HEK293 (cell line): ENCODE measurements at regions not wholly inside any gene's neighbourhood (a gene's known extent, or its start where the extent isn't known, plus 50 kb on each side); places are given as distances from the start of the nearest gene placed in this dataset.
"Not testable (repeated sequence)": the region's sequence is repeated elsewhere in the genome, so short reads cannot be mapped to it uniquely, and the experiment has no call there.

Source experiments
- KLF16 ChIP-seq: fragments of 450-650 bp; formaldehyde crosslinking; IDR thresholded peaks from 2 replicates; pipeline ENCODE4 v1.5.1; 2017; ENCODE audit warnings: missing biosample characterization, missing genetic modification characterization
- ZBTB17 ChIP-seq: fragments of 450-650 bp; formaldehyde crosslinking; IDR thresholded peaks from 2 replicates; pipeline ENCODE4 v1.5.1; 2016; ENCODE audit warnings: missing biosample characterization, missing genetic modification characterization
- ZNF132 ChIP-seq: fragments of 450-650 bp; formaldehyde crosslinking; IDR thresholded peaks from 2 replicates; pipeline ENCODE4 v1.5.1; 2017; ENCODE audit warnings: missing biosample characterization, missing genetic modification characterization, borderline replicate concordance
- ZNF416 ChIP-seq: fragments of 450-650 bp; formaldehyde crosslinking; IDR thresholded peaks from 2 replicates; pipeline ENCODE4 v1.5.1; 2016; ENCODE audit warnings: missing biosample characterization, missing genetic modification characterization
- ZNF610 ChIP-seq: fragments of 450-650 bp; formaldehyde crosslinking; IDR thresholded peaks from 2 replicates; pipeline ENCODE4 v1.5.1; 2016; ENCODE audit warnings: missing biosample characterization, missing genetic modification characterization, borderline replicate concordance
- ZNF670 ChIP-seq: fragments of 450-650 bp; formaldehyde crosslinking; IDR thresholded peaks from 2 replicates; pipeline ENCODE4 v1.5.1; 2016; ENCODE audit warnings: missing biosample characterization, missing genetic modification characterization, low read depth
- TF ChIP-seq, protein P1 (sequence below): fragments of 450-650 bp; formaldehyde crosslinking; IDR thresholded peaks from 2 replicates; pipeline ENCODE4 v1.5.1; 2016; ENCODE audit warnings: missing biosample characterization, missing genetic modification characterization
- TF ChIP-seq, protein P2 (sequence below): fragments of 450-650 bp; formaldehyde crosslinking; IDR thresholded peaks from 2 replicates; pipeline ENCODE4 v1.5.1; 2016; ENCODE audit warnings: missing biosample characterization, missing genetic modification characterization
- TF ChIP-seq, protein P3 (sequence below): fragments of 450-650 bp; formaldehyde crosslinking; IDR thresholded peaks from 2 replicates; pipeline ENCODE4 v1.5.1; 2016; ENCODE audit warnings: missing biosample characterization, missing genetic modification characterization

DNA sequence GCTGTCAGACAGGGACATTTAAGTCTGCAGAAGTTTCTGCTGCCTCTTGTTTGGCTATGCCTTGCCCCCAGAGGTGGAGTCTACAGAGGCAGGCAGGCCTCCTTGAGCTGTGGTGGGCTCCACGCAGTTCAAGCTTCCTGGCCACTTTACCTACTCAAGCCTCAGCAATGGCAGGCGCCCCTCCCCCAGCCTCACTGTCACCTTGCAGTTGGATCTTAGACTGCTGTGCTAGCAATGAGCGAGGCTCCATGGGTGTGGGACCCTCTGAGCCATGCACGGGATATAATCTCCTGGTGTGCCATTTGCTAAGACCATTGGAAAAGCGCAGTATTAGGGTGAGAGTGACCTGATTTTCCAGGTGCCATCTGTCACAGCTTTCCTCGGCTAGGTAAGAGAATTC, 542.7 kb upstream of the SEMA6A start:
- TF ChIP-seq ZNF416 (tag by site-specific recombination); ZNF610 (tag by site-specific recombination); ZNF670 (tag by site-specific recombination); KLF16; ZBTB17 (tag by site-specific recombination); ZNF132 (tag by site-specific recombination): not testable (repeated sequence)
- TF ChIP-seq, protein P1, sequence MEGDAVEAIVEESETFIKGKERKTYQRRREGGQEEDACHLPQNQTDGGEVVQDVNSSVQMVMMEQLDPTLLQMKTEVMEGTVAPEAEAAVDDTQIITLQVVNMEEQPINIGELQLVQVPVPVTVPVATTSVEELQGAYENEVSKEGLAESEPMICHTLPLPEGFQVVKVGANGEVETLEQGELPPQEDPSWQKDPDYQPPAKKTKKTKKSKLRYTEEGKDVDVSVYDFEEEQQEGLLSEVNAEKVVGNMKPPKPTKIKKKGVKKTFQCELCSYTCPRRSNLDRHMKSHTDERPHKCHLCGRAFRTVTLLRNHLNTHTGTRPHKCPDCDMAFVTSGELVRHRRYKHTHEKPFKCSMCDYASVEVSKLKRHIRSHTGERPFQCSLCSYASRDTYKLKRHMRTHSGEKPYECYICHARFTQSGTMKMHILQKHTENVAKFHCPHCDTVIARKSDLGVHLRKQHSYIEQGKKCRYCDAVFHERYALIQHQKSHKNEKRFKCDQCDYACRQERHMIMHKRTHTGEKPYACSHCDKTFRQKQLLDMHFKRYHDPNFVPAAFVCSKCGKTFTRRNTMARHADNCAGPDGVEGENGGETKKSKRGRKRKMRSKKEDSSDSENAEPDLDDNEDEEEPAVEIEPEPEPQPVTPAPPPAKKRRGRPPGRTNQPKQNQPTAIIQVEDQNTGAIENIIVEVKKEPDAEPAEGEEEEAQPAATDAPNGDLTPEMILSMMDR (tag by site-specific recombination): not testable (repeated sequence)
- TF ChIP-seq, protein P2, sequence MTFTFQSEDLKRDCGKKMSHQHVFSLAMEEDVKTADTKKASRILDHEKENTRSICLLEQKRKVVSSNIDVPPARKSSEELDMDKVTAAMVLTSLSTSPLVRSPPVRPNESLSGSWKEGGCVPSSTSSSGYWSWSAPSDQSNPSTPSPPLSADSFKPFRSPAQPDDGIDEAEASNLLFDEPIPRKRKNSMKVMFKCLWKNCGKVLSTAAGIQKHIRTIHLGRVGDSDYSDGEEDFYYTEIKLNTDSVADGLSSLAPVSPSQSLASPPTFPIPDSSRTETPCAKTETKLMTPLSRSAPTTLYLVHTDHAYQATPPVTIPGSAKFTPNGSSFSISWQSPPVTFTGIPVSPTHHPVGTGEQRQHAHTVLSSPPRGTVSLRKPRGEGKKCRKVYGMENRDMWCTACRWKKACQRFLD: not testable (repeated sequence)
- TF ChIP-seq, protein P3, sequence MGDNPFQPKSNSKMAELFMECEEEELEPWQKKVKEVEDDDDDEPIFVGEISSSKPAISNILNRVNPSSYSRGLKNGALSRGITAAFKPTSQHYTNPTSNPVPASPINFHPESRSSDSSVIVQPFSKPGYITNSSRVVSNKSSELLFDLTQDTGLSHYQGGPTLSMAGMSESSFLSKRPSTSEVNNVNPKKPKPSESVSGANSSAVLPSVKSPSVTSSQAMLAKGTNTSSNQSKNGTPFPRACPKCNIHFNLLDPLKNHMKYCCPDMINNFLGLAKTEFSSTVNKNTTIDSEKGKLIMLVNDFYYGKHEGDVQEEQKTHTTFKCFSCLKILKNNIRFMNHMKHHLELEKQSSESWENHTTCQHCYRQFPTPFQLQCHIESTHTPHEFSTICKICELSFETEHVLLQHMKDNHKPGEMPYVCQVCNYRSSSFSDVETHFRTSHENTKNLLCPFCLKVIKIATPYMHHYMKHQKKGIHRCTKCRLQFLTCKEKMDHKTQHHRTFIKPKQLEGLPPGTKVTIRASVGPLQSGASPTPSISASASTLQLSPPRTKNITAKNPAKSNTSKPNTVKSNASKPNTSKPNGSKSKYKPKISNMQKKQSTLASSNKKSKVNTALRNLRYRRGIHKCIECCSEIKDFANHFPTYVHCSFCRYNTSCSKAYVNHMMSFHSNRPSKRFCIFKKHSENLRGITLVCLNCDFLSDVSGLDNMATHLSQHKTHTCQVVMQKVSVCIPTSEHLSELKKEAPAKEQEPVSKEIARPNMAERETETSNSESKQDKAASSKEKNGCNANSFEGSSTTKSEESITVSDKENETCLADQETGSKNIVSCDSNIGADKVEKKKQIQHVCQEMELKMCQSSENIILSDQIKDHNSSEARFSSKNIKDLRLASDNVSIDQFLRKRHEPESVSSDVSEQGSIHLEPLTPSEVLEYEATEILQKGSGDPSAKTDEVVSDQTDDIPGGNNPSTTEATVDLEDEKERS (tag by site-specific recombination): not testable (repeated sequence)
